ENCODE measurements at regions not wholly inside any gene's neighbourhood (a gene's known extent, or its start where the extent isn't known, plus 50 kb on each side); places are given as distances from the start of the nearest gene placed in this dataset.

DNA sequence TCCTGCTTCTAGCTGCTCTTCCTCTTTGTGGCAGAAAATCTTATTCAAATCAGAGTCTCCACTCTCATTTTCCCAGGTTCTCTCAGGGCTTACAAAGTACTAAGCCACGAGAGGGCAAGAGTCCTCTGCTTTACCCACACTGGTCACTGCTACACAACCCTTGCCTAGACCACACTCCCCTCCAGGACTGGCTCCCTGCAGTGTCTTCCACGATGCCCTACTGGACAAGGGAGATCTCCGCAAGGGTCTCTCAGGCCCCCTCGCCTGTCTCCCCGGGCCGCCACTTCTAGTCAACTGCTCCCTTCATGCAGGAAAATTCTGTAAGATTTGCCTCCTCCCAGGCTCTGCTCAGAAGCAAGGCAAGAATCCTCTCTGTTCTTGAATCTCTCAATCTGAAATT is 319.6 kb downstream of the RRAGC start:
- no peak for DNase-seq (ENCODE audit: low read depth)

DNA sequence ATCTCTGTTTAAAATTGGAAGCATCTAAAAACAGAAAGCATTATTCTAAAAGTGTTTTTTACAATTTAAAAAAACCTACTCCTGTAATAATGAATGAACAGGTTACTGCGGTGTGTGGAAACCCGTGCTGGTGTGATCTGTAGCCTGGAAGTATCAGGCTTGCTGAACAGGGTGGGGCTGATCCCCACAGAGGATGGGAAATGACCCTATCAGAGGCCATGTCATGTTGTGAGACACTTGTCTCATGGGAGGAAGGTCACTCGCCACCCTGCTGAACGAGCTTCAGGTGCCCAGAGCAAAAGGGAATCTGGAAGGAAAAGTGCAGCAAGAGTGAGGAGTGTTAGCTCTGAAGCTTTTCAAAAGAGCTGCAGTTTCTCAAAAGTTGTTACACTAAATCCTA is 320.7 kb downstream of the RRAGC start:
- DNase-seq (ENCODE audit: low read depth): no peak

DNA sequence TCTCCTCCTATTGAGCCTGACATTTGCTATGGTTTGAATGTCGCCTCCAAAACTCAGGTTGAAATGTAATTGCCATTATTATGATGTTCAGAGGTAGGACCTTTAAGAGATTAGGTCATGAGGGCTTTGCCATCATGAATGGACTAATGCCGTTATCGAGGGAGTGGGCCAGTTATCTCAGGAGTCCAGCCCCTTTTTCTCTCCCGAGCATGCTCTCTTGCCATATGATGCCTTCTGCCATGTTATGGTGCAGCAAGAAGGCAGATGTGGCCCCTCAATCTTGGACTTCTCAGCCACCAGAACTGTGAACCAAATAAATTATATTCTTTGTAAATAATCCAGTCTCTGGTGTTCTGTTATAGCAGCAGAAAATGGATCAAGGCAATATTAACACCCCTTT is 323.5 kb downstream of the RRAGC start:
- no peak for DNase-seq (ENCODE audit: low read depth)

DNA sequence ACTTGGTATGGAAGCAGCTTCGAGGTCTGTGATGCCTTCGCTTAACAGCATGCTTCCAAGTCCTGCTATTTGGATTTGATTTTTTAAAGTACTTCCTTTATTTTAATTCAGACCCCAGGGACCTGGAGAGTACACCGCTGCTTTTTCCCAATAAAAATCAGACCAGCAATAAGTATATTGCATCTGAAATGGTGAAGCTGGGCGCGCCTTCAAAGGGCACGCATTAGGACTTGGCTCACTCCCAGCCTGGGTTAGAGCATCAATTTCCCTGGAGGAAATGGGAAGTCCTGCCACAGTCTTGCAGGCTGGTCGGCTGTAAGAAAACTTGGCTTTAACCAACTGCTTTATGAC is 325.1 kb downstream of the RRAGC start:
- DNase-seq (ENCODE audit: low read depth): no peak

DNA sequence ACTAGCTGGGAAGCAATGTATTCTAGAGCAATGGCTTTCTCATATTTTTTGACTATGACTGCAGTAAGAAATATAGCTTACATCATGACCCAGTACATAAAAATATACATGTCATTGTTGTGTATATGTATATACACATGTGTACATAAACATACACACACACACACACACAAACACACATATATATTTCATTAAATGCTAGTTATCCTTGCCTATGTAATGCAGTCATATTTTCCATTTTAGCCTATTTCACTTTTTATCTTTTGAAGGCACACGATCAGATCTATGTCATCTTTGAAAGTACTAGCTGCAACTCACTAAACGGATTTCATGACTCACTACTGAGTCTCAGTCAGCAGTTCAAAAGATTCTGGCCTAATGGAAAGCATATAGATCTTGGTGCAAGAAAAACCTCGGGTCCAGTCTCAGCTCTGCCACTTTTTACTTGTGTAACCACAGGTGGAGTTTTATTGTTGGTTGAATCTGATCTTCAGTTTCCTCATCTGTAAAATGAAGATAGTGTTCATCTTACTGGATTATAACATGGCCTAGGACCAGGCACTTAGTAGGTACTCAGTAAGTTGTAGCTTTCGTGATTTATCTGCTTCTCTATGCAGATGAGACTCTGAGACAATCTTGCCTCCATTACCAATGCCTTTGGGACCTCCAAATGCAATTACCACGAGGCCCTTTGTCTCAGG is 325.6 kb downstream of the RRAGC start:
- no peak for DNase-seq (ENCODE audit: low read depth)

DNA sequence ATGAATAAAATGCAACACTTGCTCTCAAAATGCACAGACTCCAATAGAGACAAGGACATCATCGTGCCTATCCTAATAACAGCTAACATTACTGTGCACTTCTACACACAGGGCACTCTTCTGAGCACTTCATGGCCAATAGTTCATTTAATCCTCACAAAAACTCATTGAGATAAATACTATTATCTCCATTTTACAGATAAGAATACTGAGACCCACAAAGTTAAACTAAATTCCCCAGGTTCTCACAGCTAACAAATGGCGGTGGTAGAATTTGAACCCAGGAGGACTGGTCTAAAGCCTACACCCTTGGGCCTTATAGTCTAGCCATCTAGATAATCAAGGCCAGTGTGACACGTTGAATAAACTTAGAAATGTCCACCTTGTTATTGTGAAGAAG is 328.6 kb downstream of the RRAGC start:
- DNase-seq (ENCODE audit: low read depth): no peak

DNA sequence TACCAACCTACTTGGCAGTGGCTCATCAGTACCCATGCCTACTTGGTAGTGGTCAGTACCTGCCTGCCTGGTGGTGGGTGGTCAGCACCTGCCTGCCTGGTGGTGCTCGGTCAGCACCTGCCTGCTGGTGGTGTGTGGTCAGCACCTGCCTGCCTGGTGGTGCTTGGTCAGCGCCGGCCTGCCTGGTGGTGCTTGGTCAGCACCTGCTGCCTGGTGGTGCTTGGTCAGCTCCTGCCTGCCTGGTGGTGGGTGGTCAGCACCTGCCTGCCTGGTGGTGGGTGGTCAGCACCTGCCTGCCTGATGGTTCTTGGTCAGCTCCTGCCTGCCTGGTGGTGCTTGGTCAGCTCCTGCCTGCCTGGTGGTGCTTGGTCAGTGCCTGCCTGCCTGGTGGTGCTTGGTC is 329.6 kb downstream of the RRAGC start:
- DNase-seq (ENCODE audit: low read depth): no peak

DNA sequence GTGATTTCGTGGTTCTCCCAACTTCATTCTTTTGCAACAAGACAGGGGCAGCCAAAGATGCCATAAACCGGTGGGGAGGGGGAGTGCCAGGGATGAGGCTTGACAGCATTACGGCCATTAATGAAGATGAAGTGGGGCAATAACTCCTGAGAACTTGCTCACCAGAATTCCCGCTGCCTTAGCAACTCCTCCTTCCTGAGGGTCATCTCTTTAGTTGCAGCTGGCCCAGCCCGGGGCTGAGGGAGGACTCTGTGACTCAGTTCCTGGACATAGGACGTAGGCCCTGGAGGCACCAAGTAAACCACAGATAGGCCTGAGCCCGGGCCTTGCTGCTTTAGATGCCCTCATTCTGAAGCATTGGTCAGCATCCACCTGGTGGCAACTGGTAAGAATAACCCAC is 330.2 kb downstream of the RRAGC start:
- DNase-seq (ENCODE audit: low read depth): no peak

DNA sequence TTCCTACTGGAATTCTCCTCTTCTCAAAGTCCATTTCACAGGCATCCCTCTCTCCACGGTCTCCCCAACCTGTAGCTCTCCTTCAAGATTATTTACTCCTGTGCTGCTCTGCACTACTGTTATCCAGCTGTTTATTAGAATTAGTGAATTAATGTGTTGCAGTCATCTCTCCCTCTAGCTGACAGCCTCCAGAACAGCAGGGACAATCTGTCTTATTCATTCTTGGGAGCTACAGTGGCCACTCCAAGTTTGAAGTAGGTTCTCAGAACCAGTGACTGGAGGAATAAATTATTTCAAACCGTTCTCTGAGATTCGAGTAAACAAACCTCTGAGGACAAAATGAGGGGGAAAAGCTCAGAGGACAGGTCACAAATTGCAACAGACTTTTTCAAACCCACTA is 330.9 kb downstream of the RRAGC start:
- DNase-seq (ENCODE audit: low read depth): no peak

DNA sequence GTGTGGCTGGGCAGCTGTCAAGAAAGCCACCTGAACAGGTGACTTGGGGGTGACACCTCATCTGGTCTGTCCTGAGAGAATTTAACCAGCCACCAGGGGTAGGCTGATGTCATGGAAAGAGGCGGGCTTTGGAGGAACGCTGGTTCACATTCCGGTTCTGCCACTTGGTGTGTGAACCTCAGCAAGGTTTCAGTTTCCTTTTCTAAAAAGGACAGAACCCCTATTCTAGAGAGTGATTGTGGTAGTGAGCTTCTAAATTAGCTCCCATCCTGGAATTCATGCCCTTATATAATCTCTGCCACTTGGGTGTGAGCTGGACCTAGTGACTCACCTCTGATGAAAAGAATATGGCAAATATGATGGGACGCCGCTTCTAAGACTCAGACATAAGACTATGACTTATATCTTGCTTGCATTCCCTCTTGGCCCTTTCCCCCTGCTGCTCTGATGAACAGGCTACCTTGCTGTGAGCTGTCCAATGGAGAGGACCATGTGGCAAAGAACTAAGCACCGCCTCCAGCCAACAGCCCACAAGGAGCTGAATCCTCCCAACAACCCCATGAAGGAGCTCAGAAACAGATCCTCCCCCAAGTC is 332.1 kb downstream of the RRAGC start:
- DNase-seq (ENCODE audit: low read depth): peak; percentile 7

DNA sequence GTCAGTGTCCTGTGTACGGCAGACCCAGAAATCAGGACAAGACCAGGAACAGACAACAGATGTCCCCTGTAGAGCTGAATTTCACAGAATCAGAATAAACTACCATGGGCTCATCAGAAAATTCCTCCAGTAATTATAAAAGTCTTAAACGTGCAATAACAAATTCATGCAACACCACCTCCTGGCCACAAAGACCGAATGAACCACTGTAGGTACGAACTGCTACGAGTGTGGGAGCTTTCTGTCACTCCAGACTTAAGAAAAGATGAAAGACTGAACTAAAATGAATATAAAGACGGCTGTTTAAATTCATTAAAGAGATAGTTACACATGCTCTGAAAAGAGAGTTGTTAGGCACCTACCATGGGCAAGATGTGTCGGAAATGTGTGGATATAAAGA is 333.5 kb downstream of the RRAGC start:
- DNase-seq (ENCODE audit: low read depth): no peak

DNA sequence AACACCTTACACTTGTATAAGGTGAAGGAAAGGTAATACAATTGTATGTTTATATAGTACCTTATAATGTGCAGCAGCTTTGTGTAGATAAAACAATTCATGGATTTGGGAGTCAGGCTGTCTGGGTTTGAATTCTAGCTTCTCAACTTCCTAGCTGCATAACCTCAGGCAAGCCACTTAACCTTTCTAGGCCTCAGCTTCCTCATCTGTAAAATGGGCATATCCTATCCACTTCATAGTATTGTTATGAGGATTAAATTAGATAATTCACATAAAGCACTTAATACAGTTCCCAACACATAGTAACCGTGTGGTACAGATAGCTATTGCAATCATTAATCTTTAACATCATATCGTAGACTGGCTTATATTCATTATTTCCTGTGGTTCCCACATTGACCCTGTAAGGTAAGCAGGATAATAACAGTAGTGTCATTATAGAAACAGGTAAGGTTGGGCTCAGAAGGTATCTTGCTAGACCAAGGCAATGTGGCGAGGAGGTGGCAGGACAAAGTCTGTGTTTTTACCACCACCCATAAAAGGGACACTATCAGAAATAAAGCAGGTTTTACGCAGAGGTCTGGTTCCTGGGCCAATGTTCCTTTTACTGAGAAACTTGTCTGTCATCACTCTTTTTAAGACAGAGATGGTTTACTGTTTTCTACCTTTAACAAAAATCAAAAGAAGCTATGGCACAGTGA is 334.1 kb downstream of the RRAGC start:
- no peak for DNase-seq (ENCODE audit: low read depth)

DNA sequence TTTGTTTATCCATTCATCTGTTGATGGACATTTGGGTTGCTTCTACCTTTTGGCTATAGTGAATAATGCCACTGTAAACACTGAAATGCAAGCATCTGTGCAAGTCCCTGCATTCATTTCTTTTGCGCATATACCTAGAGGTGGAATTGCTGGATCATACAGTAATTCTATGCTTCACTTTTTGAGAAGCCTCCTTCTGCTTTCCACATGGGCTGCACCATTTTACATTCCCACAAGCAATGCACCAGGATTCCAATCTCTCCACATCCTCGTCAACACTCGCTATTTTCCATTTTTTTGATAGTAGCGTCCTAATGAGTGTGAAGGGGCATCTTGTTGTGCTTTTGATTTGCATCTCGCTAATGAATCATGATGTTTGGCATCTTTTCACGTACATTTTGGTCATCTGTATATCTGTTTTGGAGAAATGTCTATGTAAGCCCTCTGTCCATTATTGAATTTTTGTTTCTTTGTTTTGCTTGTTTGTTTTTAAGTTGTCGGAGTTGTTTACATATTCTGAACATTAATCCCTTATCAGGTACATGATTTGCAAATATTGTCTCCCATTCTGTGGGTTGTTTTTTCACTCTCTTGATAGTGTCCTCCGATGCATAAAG is 335.4 kb downstream of the RRAGC start:
- DNase-seq (ENCODE audit: low read depth): no peak

DNA sequence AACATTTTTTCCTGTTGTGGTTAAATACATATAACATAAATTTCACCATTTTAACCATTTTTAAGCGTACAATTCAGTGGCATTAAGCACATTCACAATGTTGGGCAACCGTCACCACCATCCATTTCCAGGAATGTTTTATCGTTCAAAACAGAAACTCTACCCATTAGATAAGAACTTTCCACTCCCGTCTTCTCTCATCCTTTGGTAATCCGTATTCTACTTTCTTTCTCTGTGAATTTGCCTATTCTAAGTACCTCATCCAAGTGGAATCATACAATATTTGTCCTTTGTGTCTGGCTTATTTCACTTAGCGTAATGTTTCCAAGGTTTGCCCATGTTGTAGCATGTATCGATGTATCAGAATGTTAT is 336.0 kb downstream of the RRAGC start:
- DNase-seq (ENCODE audit: low read depth): no peak

DNA sequence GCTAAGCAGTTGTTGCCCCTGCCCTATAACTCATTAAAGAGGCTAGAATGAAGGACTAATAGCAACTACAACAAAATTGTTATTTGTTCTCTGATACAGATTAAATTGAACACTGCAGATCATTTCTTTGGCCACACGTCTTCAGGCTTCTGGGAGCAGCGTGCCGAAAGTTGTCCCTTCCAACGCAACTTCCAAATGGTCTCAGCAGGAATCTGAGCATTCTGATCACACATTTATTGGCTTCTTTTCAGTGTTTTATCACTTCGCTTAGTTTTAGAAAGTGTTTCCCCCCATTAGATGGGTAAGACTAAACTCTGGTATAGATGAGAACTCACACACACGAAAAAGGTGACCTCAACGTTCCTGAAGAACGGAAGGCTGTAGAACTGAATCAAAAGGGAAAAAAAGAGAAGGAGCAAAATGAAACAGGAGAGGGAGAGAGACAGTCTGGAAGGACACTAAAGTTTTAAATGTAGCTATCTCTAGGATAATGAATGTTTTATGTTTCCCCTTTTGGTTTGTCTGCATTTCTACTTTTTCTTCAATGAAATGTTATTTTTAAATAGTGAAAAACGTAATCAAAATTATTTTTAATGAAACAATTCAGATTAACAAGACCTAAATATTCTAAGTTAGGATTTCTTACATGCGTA is 336.5 kb downstream of the RRAGC start:
- DNase-seq (ENCODE audit: low read depth): no peak

DNA sequence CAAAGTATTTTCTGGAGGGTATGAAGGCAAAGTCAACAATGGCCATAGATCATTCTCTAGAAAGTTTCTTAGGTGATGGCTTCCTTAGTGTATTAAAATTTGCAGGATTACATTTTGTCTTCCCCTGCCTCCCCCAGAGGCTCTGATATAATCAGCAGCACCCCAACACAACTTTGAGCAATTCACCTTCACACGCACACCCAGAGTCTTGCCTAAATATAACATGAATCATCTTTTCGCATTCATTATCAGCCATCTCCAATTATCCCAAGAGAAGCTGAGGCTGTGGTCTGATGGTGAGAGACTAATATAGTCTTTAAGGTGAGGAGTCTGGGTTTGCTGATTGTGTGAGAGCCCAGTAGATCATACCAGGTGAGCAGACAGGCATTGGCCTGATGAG is 343.0 kb downstream of the RRAGC start:
- no peak for DNase-seq (ENCODE audit: low read depth)

DNA sequence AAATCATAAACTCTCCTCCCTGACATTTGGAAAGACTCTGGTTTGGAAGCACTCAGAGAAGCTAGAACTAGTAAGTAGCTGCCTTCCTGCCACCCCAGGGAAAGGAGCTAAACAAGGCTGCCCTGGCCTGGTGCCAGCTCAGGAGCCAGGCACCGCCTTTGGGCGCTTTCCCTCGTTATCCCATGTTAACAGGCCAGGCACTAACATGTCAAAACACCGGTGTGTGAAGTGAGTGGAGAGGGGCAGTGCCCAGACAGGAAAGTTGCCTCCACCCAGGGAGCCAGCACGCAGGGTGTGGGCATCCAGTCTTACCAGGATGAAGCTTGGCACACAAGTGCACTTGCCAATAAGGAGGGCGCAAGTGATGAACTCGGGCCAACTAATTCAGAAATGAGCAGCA is 346.8 kb downstream of the RRAGC start:
- DNase-seq (ENCODE audit: low read depth): no peak

DNA sequence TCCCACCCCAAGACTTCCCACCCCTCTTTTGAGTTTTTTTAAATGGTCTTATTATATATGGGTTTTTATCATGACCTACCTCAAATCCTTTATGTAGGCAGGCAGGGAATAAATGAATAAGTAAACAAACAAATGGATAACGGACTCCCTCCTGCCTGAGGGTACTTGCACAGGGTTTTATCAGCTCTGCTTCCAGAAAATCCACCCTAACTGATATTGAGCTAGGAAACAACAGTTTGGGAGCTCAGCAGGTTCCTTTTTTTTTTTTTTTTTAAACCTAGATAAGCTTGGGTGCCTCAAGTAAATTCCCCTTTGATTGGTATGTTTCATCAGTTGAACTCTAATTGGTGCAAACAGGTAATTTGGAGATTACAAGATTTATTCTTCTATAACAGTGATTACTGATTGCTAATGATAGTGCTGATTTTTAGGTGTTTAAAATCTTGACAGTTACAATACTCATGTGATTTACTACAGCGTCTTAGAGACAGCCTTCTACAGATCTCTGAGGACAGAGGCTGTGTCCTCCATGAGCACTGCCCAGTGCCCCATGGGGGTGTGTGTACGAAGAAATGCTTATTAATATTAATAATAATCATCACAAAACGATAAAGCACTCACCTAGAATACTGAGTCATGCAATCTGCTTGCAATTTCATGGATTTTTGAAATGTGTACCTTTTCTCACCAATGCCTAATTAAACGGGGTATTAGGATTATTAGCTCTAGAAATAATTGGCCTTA is 347.4 kb downstream of the RRAGC start:
- no peak for DNase-seq (ENCODE audit: low read depth)

DNA sequence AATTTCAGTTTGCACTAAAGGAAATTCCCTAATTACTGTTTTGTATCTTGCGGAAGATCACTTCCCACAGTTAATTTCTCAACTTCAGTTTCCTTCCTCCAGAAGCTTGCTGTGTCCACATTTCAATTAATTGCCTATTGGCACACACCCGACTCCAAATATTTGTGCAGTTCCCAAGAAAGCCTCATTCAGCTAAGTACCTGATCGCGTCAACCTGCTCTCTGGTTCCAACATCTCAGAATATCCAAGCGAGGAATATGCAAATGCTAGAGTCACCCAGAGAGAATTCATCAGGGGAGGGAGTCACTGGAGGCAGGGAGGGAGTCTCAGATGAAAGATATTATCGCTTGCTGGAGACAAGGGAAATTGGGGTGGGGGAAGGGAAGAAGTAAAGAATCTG is 351.3 kb downstream of the RRAGC start:
- no peak for DNase-seq (ENCODE audit: low read depth)

DNA sequence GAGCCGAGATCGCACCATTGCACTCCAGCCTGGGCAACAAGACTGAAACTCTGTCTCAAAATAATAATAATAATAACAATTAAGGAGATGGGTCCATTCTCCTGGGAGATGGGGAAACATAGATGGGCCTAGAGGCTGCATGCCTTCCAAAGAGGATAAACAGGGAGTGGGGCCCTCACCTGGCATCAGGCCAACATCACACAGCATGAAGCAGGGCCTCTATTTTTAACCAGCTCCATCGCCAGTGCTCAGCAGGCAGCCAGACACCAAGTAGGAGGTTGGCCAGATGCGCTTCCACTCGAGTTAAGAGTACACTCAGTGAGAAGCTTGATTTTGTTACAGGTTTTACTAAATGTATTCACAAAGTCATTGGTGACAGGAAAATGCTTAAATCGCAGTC is 352.0 kb downstream of the RRAGC start:
- no peak for DNase-seq (ENCODE audit: low read depth)

DNA sequence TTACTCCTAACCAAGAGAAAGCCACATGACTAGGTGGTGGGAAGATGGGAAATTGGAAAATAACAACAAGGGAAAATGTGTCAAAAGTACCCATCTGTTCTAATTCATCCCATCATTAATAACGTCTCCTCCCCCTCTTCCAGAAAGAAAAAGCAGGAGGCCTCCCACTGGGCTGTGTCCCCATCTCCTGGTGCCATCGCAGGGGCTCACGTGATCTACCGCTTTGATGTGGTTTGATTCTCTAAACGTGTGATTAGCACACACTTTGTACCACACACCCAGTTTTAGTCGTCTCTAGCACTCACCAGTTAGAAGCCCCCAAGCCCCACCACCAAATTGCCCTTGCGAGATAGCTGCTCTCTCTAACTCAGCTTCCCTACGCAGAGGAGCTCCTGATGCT is 353.6 kb downstream of the RRAGC start:
- DNase-seq (ENCODE audit: low read depth): no peak

DNA sequence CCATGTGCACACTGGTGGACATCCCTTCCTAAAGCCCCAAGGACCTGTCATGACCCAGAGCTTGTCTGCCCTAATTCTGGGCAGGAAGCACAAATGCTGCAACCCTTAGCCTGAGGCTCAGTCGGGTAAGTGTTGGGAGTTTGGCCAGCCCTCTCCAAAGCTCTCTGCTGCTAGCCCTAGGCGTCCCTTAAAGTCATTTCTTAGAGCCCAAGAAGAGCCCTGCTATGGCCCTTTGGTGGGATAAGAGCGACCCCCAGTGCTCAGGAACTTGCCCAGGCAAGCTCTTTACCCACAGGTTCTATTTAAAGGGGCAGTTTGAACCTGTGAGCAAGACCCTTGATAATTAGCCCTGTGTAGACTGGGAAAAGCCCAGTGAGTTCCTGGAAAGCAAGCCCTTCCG is 356.8 kb downstream of the RRAGC start:
- no peak for DNase-seq (ENCODE audit: low read depth)

All from activated T-cell treated with anti-CD3 and anti-CD28 coated beads for 1 hour (primary cell).